ENCODE measurements at regions not wholly inside any gene's neighbourhood (a gene's known extent, or its start where the extent isn't known, plus 50 kb on each side); places are given as distances from the start of the nearest gene placed in this dataset.

GRCh38 chr10:4190876-4191275 is 405.9 kb upstream of the KLF6 start:
- H3K4me1 Mint-ChIP-seq (ENCODE audit: low read depth, unreplicated experiment): no peaks in the 10 kb centered on the region
- no peaks in the 10 kb centered on the region for H3K9me3 ChIP-seq (ENCODE audit: insufficient read depth, low read depth, low read length)
- H4K20me1 ChIP-seq (ENCODE audit: insufficient read depth, low read length): no peaks in the 10 kb centered on the region
- no peak overlapping the region for H3K4me3 Mint-ChIP-seq (ENCODE audit: unreplicated experiment)
- no peaks in the 10 kb centered on the region for H3K4me1 ChIP-seq (ENCODE audit: insufficient read depth, low read length)
- FAIRE-seq: no peak
- no peak for TF ChIP-seq EZH2 (IDR thresholded peaks at IDR 0.05; ENCODE audit: insufficient read depth, low read length)
- TF ChIP-seq CTCF (IDR thresholded peaks at IDR 0.05; ENCODE audit: insufficient read depth, low read depth, low read length): no peak
- H3K9ac ChIP-seq (ENCODE audit: low read length): no peak overlapping the region
- H3K36me3 ChIP-seq (ENCODE audit: insufficient read depth, low read length): no peaks in the 10 kb centered on the region
- no peak for DNase-seq (ENCODE audit: low read depth)
- peaks cover 2% of the 10 kb centered on the region for H3K36me3 Mint-ChIP-seq (ENCODE audit: low read depth, unreplicated experiment)
- no peak overlapping the region for H3K4me3 ChIP-seq (ENCODE audit: insufficient read depth, low read depth, low read length)
- H3K27me3 ChIP-seq (ENCODE audit: insufficient read depth, low read length): no peaks in the 10 kb centered on the region
- no peak overlapping the region for H2AFZ ChIP-seq (ENCODE audit: low read depth, low read length)
- no peak overlapping the region for H3K4me2 ChIP-seq (ENCODE audit: low read length)
- H3K79me2 ChIP-seq (ENCODE audit: insufficient read depth, low read length): no peaks in the 10 kb centered on the region
- no peak overlapping the region for H3K27ac ChIP-seq (ENCODE audit: low read depth, low read length)
- H3K9me3 Mint-ChIP-seq (ENCODE audit: unreplicated experiment): no peaks in the 10 kb centered on the region
- peaks cover 3% of the 10 kb centered on the region for H3K27me3 Mint-ChIP-seq (ENCODE audit: low read depth, unreplicated experiment)
- H3K27ac Mint-ChIP-seq (ENCODE audit: unreplicated experiment): no peak overlapping the region

- no peaks in the 10 kb centered on the region for H3K36me3 ChIP-seq (ENCODE audit: insufficient read depth, low read length)
- Mint-ChIP-seq H3K27ac (ENCODE audit: unreplicated experiment) (no peak overlapping the region), H3K36me3 (ENCODE audit: low read depth, unreplicated experiment) (peaks cover 2% of the 10 kb centered on the region), H3K4me3 (ENCODE audit: unreplicated experiment) (no peak overlapping the region), H3K4me1 (ENCODE audit: low read depth, unreplicated experiment) (no peaks in the 10 kb centered on the region), H3K27me3 (ENCODE audit: low read depth, unreplicated experiment) (peaks cover 3% of the 10 kb centered on the region), H3K9me3 (ENCODE audit: unreplicated experiment) (peaks cover 5% of the 10 kb centered on the region)
- no peaks in the 10 kb centered on the region for H3K27me3 ChIP-seq (ENCODE audit: insufficient read depth, low read length)
- H3K27ac ChIP-seq (ENCODE audit: low read depth, low read length): no peak overlapping the region
- TF ChIP-seq CTCF (IDR thresholded peaks at IDR 0.05; ENCODE audit: insufficient read depth, low read depth, low read length): no peak
- no peak for TF ChIP-seq EZH2 (IDR thresholded peaks at IDR 0.05; ENCODE audit: insufficient read depth, low read length)
- H2AFZ ChIP-seq (ENCODE audit: low read depth, low read length): no peak overlapping the region
- no peaks in the 10 kb centered on the region for H4K20me1 ChIP-seq (ENCODE audit: insufficient read depth, low read length)
- DNase-seq (ENCODE audit: low read depth) (no peak), FAIRE-seq (no peak)
- no peaks in the 10 kb centered on the region for H3K79me2 ChIP-seq (ENCODE audit: insufficient read depth, low read length)
- H3K9ac ChIP-seq (ENCODE audit: low read length): no peak overlapping the region
- no peaks in the 10 kb centered on the region for H3K9me3 ChIP-seq (ENCODE audit: insufficient read depth, low read depth, low read length)
- H3K4me1 ChIP-seq (ENCODE audit: insufficient read depth, low read length): no peaks in the 10 kb centered on the region
- H3K4me2 ChIP-seq (ENCODE audit: low read length): no peak overlapping the region
- no peak overlapping the region for H3K4me3 ChIP-seq (ENCODE audit: insufficient read depth, low read depth, low read length)
Observed at GRCh38 chr10:4189281-4189680, 404.3 kb upstream of the KLF6 start.

GRCh38 chr10:4188406-4188805 is 403.4 kb upstream of the KLF6 start:
- H4K20me1 ChIP-seq (ENCODE audit: insufficient read depth, low read length): no peaks in the 10 kb centered on the region
- FAIRE-seq (no peak), DNase-seq (ENCODE audit: low read depth) (no peak)
- H2AFZ ChIP-seq (ENCODE audit: low read depth, low read length): no peak overlapping the region
- no peaks in the 10 kb centered on the region for H3K79me2 ChIP-seq (ENCODE audit: insufficient read depth, low read length)
- H3K4me2 ChIP-seq (ENCODE audit: low read length): no peak overlapping the region
- H3K4me1 Mint-ChIP-seq (ENCODE audit: low read depth, unreplicated experiment): no peaks in the 10 kb centered on the region
- peaks cover 2% of the 10 kb centered on the region for H3K36me3 Mint-ChIP-seq (ENCODE audit: low read depth, unreplicated experiment)
- TF ChIP-seq EZH2 (IDR thresholded peaks at IDR 0.05; ENCODE audit: insufficient read depth, low read length) (no peak), CTCF (IDR thresholded peaks at IDR 0.05; ENCODE audit: insufficient read depth, low read depth, low read length) (no peak)
- peaks cover 3% of the 10 kb centered on the region for H3K27me3 Mint-ChIP-seq (ENCODE audit: low read depth, unreplicated experiment)
- no peak overlapping the region for H3K4me3 ChIP-seq (ENCODE audit: insufficient read depth, low read depth, low read length)
- no peaks in the 10 kb centered on the region for H3K9me3 ChIP-seq (ENCODE audit: insufficient read depth, low read depth, low read length)
- peaks cover 7% of the 10 kb centered on the region for H3K9me3 Mint-ChIP-seq (ENCODE audit: unreplicated experiment)
- no peaks in the 10 kb centered on the region for H3K4me1 ChIP-seq (ENCODE audit: insufficient read depth, low read length)
- H3K27ac ChIP-seq (ENCODE audit: low read depth, low read length): no peak overlapping the region
- no peak overlapping the region for H3K4me3 Mint-ChIP-seq (ENCODE audit: unreplicated experiment)
- H3K27ac Mint-ChIP-seq (ENCODE audit: unreplicated experiment): no peak overlapping the region
- H3K9ac ChIP-seq (ENCODE audit: low read length): no peak overlapping the region
- H3K27me3 ChIP-seq (ENCODE audit: insufficient read depth, low read length): no peaks in the 10 kb centered on the region
- H3K36me3 ChIP-seq (ENCODE audit: insufficient read depth, low read length): no peaks in the 10 kb centered on the region
